Tibial artery (tissue), 4 donors: ENCODE measurements at regions not wholly inside any gene's neighbourhood (a gene's known extent, or its start where the extent isn't known, plus 50 kb on each side); places are given as distances from the start of the nearest gene placed in this dataset.

Experiments
- DNase-seq, 2 donors: peaks; one replicate each; pipeline ENCODE4 v3.0.0-alpha.2; 2019
- H3K27ac ChIP-seq, 2 donors: fragments of 200-600 bp; sonication (generic) in 1 of 2; 1 replicate in 1 of 2; 2 replicates in 1 of 2; pipeline ENCODE4 v1.5.1; 2018 to 2019; ENCODE audit warnings: mild to moderate bottlenecking in 1 of 2
- H3K27me3 ChIP-seq, 2 donors: fragments of 200-600 bp; sonication (generic) in 1 of 2; one replicate each; pipeline versions ENCODE4 v1.5.1 to v1.6.0; 2016 to 2019
- H3K36me3 ChIP-seq, 3 donors: fragments of 200-600 bp; sonication (generic) in 2 of 3; one replicate each; pipeline ENCODE4 v1.5.1; 2016 to 2019; ENCODE audit warnings: mild to moderate bottlenecking in 2 of 3
- H3K4me1 ChIP-seq, 4 donors: fragments of 200-600 bp; sonication (generic) in 2 of 4; 1 replicate in 3 of 4; 2 replicates in 1 of 4; pipeline ENCODE4 v1.5.1; 2016 to 2019
- H3K4me3 ChIP-seq, 2 donors: fragments of 200-600 bp; sonication (generic) in 1 of 2; 1 replicate in 1 of 2; 2 replicates in 1 of 2; pipeline ENCODE4 v1.5.1; 2018 to 2019; ENCODE audit warnings: mild to moderate bottlenecking in 2 of 2
- H3K9me3 ChIP-seq, 3 donors: fragments of 200-600 bp; sonication (generic) in 1 of 3; one replicate each; pipeline ENCODE4 v1.5.1; 2016 to 2019
- CTCF ChIP-seq, 2 experiments: fragments of 200-600 bp in 1 of 2; fragments of 450-650 bp in 1 of 2; IDR thresholded peaks; one replicate each; pipeline ENCODE4 v1.5.1; 2017 to 2019; ENCODE audit warnings: antibody characterized with exemption in 2 of 2, mild to moderate bottlenecking in 1 of 2, moderate library complexity in 1 of 2
- intact Hi-C: fragments of 100-400 bp; cut with DNase I; formaldehyde crosslinking; loops from one replicate; pipeline ENCODE4 v1.15.0; 2023; ENCODE audit warnings: low total_unique reads

GRCh38 chr21:34022627-34023335 is 50.6 kb upstream of the MRPS6 start:
- Histone ChIP-seq H3K27me3 (no peaks in the 10 kb centered on the region), H3K36me3 (no peaks in the 10 kb centered on the region), H3K4me1 (peaks cover 0 to 8% (median 3%) of the 10 kb centered on the region in 4 donors), H3K4me3 (no peak overlapping the region), H3K27ac (no peak overlapping the region), H3K9me3 (peaks cover 0 to 6% (median 0%) of the 10 kb centered on the region in 3 donors)
- intact Hi-C loops = no loop called here
- no peak for DNase-seq
- no peak for TF ChIP-seq CTCF (IDR thresholded peaks at IDR 0.05)

- Histone ChIP-seq H3K27me3 (no peaks in the 10 kb centered on the region), H3K9me3 (peaks cover 0 to 6% (median 0%) of the 10 kb centered on the region in 3 donors), H3K4me1 (peaks cover 0 to 8% (median 3%) of the 10 kb centered on the region in 4 donors), H3K4me3 (no peak overlapping the region), H3K27ac (no peak overlapping the region), H3K36me3 (no peaks in the 10 kb centered on the region)
- no peak for DNase-seq
- intact Hi-C loops = no loop called here
- no peak for TF ChIP-seq CTCF (IDR thresholded peaks at IDR 0.05)
Observed at GRCh38 chr21:34021726-34022125, 51.7 kb upstream of the MRPS6 start.

DNA sequence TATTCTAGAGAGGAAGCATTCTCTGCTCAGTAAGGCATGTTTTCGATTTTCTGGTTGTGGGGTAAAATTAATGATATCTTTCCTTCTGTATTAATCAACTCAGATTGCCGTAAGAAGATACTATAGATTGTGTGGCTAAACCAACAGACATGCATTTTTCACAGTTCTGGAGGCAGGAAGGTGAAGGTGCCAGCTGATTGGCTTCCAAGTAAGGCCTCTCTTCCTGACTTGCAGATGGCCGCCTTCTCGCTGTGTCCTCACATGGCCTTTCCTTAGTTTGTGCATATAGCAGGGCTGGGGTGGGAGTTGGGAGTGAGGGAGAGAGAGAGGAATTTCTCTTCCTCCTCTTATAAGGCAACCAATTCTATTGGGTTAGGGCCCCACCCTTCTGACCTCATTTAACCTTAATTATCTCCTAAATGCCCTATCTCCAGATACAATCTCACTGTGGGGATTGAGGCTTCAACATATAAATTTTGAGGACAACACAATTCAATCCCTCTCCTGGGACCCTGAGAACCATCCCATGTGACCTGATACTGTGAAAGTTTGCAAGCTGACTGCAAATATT is 52.3 kb upstream of the MRPS6 start:
- Histone ChIP-seq H3K27ac (no peak overlapping the region), H3K9me3 (peaks cover 0 to 6% (median 0%) of the 10 kb centered on the region in 3 donors), H3K27me3 (no peaks in the 10 kb centered on the region), H3K4me3 (no peak overlapping the region), H3K36me3 (no peaks in the 10 kb centered on the region), H3K4me1 (peaks cover 0 to 8% (median 3%) of the 10 kb centered on the region in 4 donors)
- intact Hi-C loops = no loop called here
- no peak for DNase-seq
- no peak for TF ChIP-seq CTCF (IDR thresholded peaks at IDR 0.05)

DNA sequence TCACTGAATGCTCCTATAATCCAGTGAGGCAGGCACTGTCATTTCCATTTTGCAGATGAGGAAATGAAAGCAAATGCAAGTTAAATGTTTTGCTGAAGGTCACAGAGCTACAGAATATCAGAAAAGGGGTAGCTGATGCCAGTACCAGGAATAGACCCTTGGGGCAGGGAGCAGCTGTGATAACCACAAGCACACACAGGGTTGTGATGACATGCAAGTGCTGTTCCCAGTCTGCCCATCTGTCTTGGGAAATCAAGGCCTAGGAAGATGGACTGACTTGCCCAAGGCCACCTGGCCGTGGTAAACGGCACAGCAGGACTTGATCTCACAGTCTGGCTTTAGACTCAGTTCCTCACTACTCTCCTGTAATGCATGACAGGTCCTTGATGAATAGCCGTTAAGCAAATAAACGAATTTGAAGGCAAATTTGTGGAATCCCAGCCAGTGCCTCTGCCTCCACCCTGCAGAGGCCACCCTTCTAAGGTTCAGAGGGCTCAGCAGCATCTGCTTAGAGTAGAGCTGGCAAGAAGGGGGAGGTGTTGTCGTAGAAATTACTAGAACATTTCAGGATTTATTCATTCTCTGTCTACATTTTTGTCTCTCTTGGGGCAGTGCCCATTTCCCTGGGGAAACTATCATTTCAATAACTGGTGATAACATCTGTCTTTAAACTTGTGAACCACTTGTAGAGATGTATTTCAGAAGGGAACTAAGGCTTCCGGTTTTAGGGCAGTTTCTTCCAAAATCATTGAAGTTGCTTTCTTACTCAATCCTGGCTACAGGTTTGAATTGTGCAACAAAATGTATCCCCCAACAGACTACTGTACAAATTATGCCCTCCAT is 53.2 kb upstream of the MRPS6 start:
- Histone ChIP-seq H3K4me1 (peaks cover 0 to 8% (median 3%) of the 10 kb centered on the region in 4 donors), H3K27me3 (no peaks in the 10 kb centered on the region), H3K36me3 (no peaks in the 10 kb centered on the region), H3K9me3 (peaks cover 0 to 6% (median 0%) of the 10 kb centered on the region in 3 donors), H3K27ac (no peak overlapping the region), H3K4me3 (no peak overlapping the region)
- no peak for DNase-seq
- no peak for TF ChIP-seq CTCF (IDR thresholded peaks at IDR 0.05)
- intact Hi-C loops = no loop called here

DNA sequence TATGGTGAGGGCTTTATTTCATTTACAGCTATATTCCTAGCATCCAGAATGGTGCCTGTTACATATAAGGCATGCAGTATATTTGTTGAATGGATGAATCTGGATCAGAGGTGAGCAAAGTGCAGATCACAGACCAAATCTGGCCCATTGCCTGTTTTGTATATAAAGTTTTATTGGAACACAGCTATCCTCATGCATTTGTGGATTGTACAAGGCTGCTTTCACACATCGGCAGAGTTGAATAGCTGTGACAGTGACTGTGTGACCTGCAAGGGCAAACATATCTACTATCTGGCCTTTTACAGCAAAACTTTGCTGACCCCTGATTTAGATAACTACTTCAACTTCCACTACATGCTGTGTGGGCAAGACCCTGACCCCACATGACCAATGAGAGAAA is 54.0 kb upstream of the MRPS6 start:
- peaks cover 0 to 6% (median 0%) of the 10 kb centered on the region in 3 donors for H3K9me3 ChIP-seq
- no peaks in the 10 kb centered on the region for H3K36me3 ChIP-seq
- no peaks in the 10 kb centered on the region for H3K27me3 ChIP-seq
- H3K4me1 ChIP-seq = peaks cover 0 to 8% (median 3%) of the 10 kb centered on the region in 4 donors
- H3K4me3 ChIP-seq = no peak overlapping the region
- DNase-seq = no peak
- intact Hi-C loops = no loop called here
- H3K27ac ChIP-seq = no peak overlapping the region
- no peak for TF ChIP-seq CTCF (IDR thresholded peaks at IDR 0.05)
